CMK (cell line): ENCODE measurements at regions not wholly inside any gene's neighbourhood (a gene's known extent, or its start where the extent isn't known, plus 50 kb on each side); places are given as distances from the start of the nearest gene placed in this dataset.

Source experiments
- DNase-seq: peaks from one replicate; pipeline ENCODE4 v3.0.0-alpha.2; 2010; ENCODE audit warnings: low read depth

DNA sequence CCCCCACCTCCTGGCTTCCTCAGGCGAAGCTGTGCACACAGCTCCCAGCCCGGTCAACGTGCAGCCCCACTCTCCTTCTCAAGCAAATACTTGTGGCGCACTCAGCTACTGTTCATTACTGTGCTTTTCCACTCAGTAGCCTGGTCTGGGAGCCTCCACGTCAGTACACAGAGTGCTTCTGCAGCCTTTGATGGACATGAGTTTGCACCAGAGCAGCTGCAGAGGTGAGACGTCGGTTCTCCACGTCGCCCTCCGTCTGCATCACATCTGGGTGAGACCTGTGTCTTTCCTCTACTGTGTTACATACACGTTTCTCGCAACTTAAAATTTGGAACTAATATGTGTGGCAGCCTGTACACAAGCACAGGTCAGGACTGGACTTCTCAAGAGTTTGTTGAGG lies 334.3 kb downstream of the C16orf95 start:
- no peak for DNase-seq

DNA sequence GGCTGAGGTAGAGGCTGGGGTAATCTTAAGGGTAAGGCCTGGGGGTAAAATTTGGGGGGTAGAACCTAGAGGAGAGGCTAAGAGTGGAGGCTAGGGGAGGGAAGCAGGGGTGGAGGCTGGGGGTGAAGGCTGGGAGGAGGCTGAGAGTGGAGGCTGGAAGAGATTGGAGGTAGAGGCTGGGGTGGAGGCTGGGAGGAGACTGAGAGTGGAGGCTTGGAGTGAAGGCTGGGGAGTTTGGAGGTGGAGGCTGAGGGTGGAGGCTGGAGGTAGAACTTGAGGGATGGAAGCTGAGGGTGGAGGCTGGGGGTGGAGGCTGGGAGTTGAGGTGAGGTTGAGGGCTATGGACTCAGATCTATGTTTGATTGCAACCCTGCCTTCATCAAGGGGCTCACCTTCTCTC lies 333.6 kb downstream of the C16orf95 start:
- DNase-seq, result no peak

DNA sequence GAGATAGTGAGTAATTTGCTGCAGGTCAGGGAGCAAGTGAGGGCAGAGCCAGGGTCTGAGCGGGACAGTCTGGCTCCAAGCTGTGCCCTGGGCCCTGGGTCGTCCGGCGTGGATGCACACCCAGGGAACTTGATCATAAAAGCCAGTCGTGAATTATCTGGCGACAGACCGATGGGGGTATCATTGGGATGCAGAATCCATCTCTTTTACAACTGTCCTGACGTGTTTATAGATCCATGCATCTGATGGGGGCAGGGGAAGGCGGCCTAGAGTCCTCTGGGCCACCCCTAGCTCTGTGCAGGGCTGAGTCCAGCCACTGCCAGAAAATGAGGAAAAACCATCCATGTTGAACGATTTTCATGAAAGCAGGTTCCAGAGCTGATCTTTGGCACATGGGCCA lies 332.8 kb downstream of the C16orf95 start:
- no peak for DNase-seq

DNA sequence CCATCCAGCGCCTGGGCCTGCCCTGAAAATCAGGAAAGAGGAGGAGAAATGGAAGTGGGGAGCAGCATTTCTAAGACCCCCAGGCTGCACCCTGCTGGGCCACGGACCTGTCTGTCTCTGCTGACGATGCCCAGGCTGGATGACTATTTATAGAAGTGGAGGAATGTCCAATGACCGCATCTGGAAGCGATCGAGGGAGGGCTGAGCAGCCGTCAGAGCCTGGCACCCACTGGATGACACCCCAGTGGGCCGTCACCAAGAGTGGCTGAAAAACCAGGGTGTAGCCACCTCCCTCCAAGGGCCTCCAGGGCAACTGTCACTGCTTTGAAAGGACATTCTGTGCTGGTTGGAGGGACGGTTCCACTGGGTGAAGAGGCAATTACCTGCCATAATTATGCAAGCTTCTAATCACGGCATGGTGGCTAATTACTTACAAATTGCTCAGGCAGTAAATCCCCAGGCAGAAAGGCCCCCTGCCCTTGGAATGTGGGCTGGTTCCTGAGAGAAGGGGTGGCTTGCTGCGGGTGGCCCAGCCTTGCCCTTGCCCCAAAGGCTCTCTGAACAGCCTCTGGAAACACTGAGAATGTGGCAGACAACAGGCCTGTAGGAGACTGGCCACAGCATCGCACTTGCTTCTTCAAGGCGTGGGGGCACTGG lies 332.1 kb downstream of the C16orf95 start:
- DNase-seq, result no peak

- DNase-seq, result no peak
Measured at GRCh38 chr16:86985648-86986015, 331.6 kb downstream of the C16orf95 start.

DNA sequence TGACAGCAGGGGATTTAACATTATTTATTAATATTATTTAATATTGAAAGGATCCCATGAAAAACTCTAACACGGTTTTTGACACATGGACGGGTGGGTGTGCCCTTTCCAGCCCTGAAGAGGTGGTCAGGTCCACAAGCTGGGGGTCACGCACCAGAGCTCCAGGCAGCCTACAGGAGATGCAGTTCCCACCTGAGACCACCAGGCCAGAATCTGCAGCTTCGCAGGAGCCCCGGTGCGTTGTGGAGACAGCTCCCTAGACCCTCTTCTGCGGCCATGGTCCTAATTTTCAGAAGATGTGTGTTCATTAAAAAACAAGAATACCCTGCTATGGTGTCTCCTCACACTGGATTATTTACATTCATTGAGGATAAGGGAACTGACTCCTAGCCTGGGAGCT lies 331.1 kb downstream of the C16orf95 start:
- DNase-seq, result no peak

GRCh38 chr16:86986809-86987487 lies 330.2 kb downstream of the C16orf95 start:
- DNase-seq, result no peak

GRCh38 chr16:86987746-86988670 lies 329.2 kb downstream of the C16orf95 start:
- no peak for DNase-seq

- no peak for DNase-seq
Measured at GRCh38 chr16:86988920-86989696, 328.1 kb downstream of the C16orf95 start.

DNA sequence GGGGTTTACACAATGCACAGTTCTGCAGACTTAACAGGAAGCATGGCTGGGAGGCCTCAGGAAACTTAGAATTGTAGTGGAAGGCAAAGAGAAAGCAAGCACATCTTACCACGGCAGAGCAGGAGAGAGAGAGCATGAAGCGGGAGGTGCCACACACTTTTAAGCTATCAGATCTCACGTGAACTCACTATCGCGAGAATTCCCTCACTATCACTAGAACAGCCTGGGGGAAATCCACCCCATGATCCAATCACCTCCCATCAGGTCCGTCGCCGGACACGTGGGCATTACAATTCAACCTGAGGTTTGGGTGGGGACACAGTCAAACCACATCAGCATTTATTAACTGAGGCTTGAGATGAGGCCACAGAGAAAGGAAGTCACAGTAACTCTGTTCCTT lies 326.7 kb downstream of the C16orf95 start:
- no peak for DNase-seq

DNA sequence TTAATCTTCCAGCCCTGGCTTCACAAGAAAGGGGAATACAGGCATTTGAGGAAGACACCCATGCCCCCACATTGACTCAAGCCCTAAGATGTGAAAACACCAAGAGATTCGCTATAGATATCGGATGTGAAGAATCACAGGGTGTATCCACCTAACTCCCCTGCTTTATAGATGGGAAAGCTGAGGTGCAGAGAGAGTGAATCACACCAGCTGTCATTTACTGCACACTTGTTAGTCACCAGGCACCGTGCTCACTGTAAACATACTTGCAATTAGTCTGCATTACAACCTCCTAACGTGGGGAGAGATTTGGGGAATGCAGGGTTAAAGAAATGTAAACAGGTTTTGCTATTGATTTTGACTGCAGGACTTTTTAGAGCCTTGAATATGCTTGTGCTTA lies 325.5 kb downstream of the C16orf95 start:
- no peak for DNase-seq

DNA sequence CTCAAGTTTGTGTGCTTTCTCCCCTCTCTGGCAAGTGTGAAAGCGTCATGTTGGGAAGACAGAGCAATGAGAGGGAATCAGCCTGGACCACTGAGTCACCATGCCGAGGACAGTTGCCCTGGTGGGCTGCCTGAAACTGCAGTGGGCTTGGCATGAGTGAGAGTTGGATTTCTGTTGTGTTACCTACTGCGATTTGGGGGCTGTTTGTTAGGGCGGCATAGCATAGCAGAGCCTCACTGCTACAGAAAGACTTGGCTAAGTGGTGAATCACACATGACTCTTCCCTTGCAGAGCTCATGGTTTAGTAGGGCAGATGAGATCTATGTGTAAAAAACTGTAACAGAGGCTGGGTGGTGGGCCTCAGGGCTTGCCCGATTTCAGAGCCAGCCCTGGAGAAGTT lies 324.6 kb downstream of the C16orf95 start:
- no peak for DNase-seq

GRCh38 chr16:86993426-86994110 lies 323.6 kb downstream of the C16orf95 start:
- DNase-seq, result no peak

GRCh38 chr16:86994215-86994614 lies 323.0 kb downstream of the C16orf95 start:
- no peak for DNase-seq

GRCh38 chr16:86994651-86995171 lies 322.5 kb downstream of the C16orf95 start:
- DNase-seq, result no peak

- DNase-seq, result no peak
Measured at GRCh38 chr16:86995456-86995855, 321.7 kb downstream of the C16orf95 start.

DNA sequence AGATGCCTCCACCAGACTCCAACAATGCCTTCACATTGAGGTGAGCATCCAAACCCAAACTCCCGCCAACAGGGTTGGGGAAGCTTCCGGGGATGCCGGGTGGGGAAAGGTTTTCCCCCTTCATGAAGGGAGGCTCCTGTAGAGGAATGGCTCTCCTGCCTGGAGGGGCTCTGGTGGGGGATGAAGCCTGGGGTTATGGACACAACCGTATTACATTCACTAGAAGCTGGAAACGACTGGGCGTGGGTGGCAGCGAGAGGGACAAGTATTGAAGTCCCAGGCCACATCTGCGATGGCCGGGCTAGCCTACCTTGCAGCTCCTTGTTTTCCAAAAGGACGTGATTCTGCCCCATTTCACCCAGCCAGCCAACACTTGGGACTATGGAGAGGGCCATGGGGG lies 321.1 kb downstream of the C16orf95 start:
- DNase-seq, result no peak

GRCh38 chr16:86997058-86997457 lies 320.1 kb downstream of the C16orf95 start:
- no peak for DNase-seq

DNA sequence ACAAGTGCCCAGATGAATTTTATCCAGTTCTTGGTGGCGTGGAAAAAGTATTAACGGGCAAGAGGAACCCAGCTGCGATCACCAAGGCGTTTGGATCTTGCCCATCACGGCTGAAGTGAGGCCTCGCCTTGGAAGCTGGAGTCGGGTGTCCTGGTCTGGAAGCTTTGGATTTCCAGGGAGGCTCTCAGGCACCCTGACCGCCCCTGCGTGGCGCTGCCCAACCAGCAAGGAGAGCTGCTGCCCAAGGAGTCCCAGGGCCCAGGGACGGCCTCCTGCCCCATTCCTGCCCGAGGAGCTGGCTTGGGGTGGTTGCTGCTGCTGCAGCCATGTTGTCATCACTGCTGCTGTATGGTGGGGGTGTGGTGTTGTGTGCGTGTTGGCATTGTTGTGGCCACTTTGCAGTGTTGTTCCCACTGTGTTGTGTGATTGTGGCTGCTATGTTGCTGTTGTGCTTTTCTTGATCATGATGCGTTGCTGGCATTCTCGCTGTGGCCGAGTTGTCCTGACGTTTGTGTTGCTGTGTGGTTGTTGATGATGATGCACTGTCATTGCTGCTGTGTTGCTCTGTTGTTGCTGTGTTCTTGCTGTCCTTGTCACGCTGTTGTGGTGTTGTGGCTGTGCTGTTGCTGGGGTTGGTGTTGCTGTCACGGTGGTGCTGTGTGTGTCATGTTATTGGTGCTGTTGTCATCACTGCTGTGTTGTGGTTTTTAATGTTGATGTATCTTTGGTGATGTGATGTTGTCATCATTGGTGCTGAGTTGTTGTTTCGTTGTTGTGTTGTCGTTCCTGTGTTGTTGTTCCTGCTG lies 318.8 kb downstream of the C16orf95 start:
- no peak for DNase-seq

GRCh38 chr16:87000001-87000400 lies 317.2 kb downstream of the C16orf95 start:
- DNase-seq, result no peak
